Thyroid gland (tissue), 4 donors: ENCODE measurements at regions not wholly inside any gene's neighbourhood (a gene's known extent, or its start where the extent isn't known, plus 50 kb on each side); places are given as distances from the start of the nearest gene placed in this dataset. TPM values are rescaled to one million over a fixed set of nuclear protein-coding genes. Genes with fewer than 3 reads are reported as not detected.

ENCODE experiments used
- DNase-seq, 2 donors: peaks; one replicate each; pipeline ENCODE4 v3.0.0-alpha.2; 2019
- H3K27ac ChIP-seq, 3 donors: fragments of 200-600 bp; sonication (generic); 1 replicate in 2 of 3; 2 replicates in 1 of 3; pipeline ENCODE4 v1.5.1; 2016 to 2019; ENCODE audit warnings: mild to moderate bottlenecking in 1 of 3, moderate library complexity in 1 of 3
- H3K27me3 ChIP-seq: fragments of 200-600 bp; sonication (generic); one replicate; pipeline ENCODE4 v1.5.1; 2019
- H3K36me3 ChIP-seq, 2 donors: fragments of 200-600 bp; sonication (generic); one replicate each; pipeline ENCODE4 v1.5.1; 2016 to 2019
- H3K4me1 ChIP-seq, 2 donors: fragments of 200-600 bp; sonication (generic); one replicate each; pipeline ENCODE4 v1.5.1; 2017 to 2019
- H3K4me3 ChIP-seq, 3 donors: fragments of 200-600 bp; sonication (generic); replicated peaks in 1 of 3; 1 replicate in 2 of 3; 2 replicates in 1 of 3; pipeline ENCODE4 v1.5.1; 2016; ENCODE audit warnings: mild to moderate bottlenecking in 1 of 3
- H3K9me3 ChIP-seq: fragments of 200-600 bp; sonication (generic); one replicate; pipeline ENCODE4 v1.5.1; 2017
- CTCF ChIP-seq, 6 experiments: fragments of 200-600 bp in 3 of 6; fragments of 450-650 bp in 3 of 6; sonication (generic) in 3 of 6; IDR thresholded peaks; one replicate each; pipeline ENCODE4 v1.5.1; 2016 to 2019; ENCODE audit warnings: antibody characterized with exemption in 6 of 6, mild to moderate bottlenecking in 2 of 6, inconsistent platforms in 1 of 6, moderate library complexity in 1 of 6
- POLR2A ChIP-seq, 2 donors: fragments of 450-650 bp; IDR thresholded peaks; one replicate each; pipeline ENCODE4 v1.6.1; 2017; ENCODE audit warnings: antibody characterized with exemption in 2 of 2, mild to moderate bottlenecking in 2 of 2, moderate library complexity in 1 of 2
- WGBS, 2 donors: methylation state at CpG; one replicate each; pipeline ENCODE4 v1.1.5; 2017; 5-methylcytosine and 5-hydroxymethylcytosine counted together
- intact Hi-C: fragments of 100-400 bp; cut with DNase I; formaldehyde crosslinking; loops from one replicate; pipeline ENCODE4 v1.15.1; 2023
- small RNA-seq: library from RNA; depleted of rRNA; stranded (forward); fragments of <200 nt; gene quantifications from one replicate; pipeline ENCODE3, GENCODE V24; 2016

DNA sequence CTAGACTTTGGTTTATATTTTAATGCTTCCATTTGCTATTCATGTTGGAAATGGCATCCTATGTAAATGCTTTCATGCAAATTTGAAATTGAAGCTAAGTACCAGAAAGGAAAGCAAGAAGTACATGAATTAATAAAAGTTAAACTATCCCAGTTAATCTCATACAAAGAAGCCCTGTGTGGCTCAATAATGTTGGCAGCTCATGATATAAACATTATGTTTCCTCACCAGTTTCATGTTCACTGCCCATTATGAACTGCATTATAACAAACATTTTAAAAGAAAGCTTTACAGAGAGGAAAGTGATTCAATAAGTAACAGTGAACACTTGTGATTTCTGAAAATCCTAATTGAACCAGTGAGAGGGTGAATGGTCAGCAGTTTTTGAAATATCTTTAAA, 62.9 kb upstream of the ROBO2 start:
- Histone ChIP-seq H3K4me1 (no peaks in the 10 kb centered on the region), H3K36me3 (no peaks in the 10 kb centered on the region), H3K27ac (no peak overlapping the region), H3K27me3 (no peaks in the 10 kb centered on the region), H3K4me3 (no peak overlapping the region), H3K9me3 (no peaks in the 10 kb centered on the region)
- intact Hi-C loops: no loop called here
- TF ChIP-seq CTCF (IDR thresholded peaks at IDR 0.05) (no peak), POLR2A (IDR thresholded peaks at IDR 0.05) (no peak)
- no peak for DNase-seq

GRCh38 chr3:76985645-76986044, 54.3 kb upstream of the ROBO2 start:
- Histone ChIP-seq H3K27me3 (no peaks in the 10 kb centered on the region), H3K9me3 (no peaks in the 10 kb centered on the region), H3K36me3 (no peaks in the 10 kb centered on the region), H3K27ac (no peak overlapping the region), H3K4me3 (no peak overlapping the region), H3K4me1 (peaks cover under 1 to 2% of the 10 kb centered on the region in 2 donors)
- no peak for TF ChIP-seq POLR2A (IDR thresholded peaks at IDR 0.05)
- TF ChIP-seq CTCF (IDR thresholded peaks at IDR 0.05): no peak
- intact Hi-C loops: no loop called here
- no peak for DNase-seq

GRCh38 chr3:76986876-76987474, 52.9 kb upstream of the ROBO2 start:
- Histone ChIP-seq H3K27me3 (no peaks in the 10 kb centered on the region), H3K36me3 (no peaks in the 10 kb centered on the region), H3K4me1 (peaks cover 5 to 6% of the 10 kb centered on the region in 2 donors), H3K4me3 (no peak overlapping the region), H3K9me3 (no peaks in the 10 kb centered on the region), H3K27ac (no peak overlapping the region)
- intact Hi-C loops: no loop called here
- WGBS, 2 donors: 86 to 88% methylated on average over 11 of the region's 11 CpGs
- TF ChIP-seq CTCF (IDR thresholded peaks at IDR 0.05) (no peak), POLR2A (IDR thresholded peaks at IDR 0.05) (no peak)
- no peak for DNase-seq

Small RNAs in the stretch of these regions (small RNA-seq; reads per million reads assigned to genes)
- not detected for gene RF00019
